K562 (cell line): ENCODE measurements at regions not wholly inside any gene's neighbourhood (a gene's known extent, or its start where the extent isn't known, plus 50 kb on each side); places are given as distances from the start of the nearest gene placed in this dataset.

Experiments
- ATAC-seq: fragments of 200-7000 bp; cut with Tn5 transposase; 3 replicates; pipeline ENCODE4 v1.9.1; 2020; ENCODE audit warnings: moderate library complexity
- BruUV-seq: library from RNA; stranded (reverse); fragments of 400-500 nt; replicated peaks from 2 replicates; lab custom pipeline; 2021; lab: Mats Ljungman, UMichigan
- CTCF ChIA-PET: fragments of 300-600 bp; formaldehyde crosslinking; extraction: SDS; loops from one replicate; lab custom pipeline; 2021; ENCODE audit warnings: low intra/inter-chr PET ratio; lab: Yijun Ruan, JAX
- POLR2A ChIA-PET: fragments of 300-600, 350-650 bp; sonication (Branson Sonifier 250); formaldehyde crosslinking; extraction: SDS; loops from one replicate; lab custom pipeline; 2021; ENCODE audit warnings: antibody characterized with exemption, inconsistent platforms; lab: Yijun Ruan, JAX
- DNase-seq, 4 experiments: peaks; one replicate each; pipeline versions ENCODE4 v3.0.0 to v3.0.0-alpha.2; 2011 to 2018; ENCODE audit warnings: low spot score in 3 of 4, mixed read lengths in 3 of 4; ENCODE audit errors: extremely low read depth in 1 of 4
- FAIRE-seq: peaks from 2 replicates; lab custom pipeline; 2011; peaks lifted over from hg19 to GRCh38; lab: Jason Lieb, UNC
- H2AFZ ChIP-seq: 2 replicates; pipeline ENCODE4 v1.6.0; 2011; ENCODE audit warnings: low read depth, low read length, control low read depth, inconsistent platforms
- H3K27ac ChIP-seq: fragments of 200-600 bp; 3 replicates; pipeline ENCODE4 v1.8.0; 2011; ENCODE audit warnings: low read depth, mild to moderate bottlenecking, control low read depth, inconsistent platforms, low read length, moderate library complexity, mixed read lengths; ENCODE audit errors: extremely low read depth
- H3K27me3 ChIP-seq, 2 experiments: fragments of 300-600 bp in 1 of 2; 2 replicates in 1 of 2; 3 replicates in 1 of 2; pipeline versions ENCODE4 v1.6.0 to v1.8.0; 2011; ENCODE audit warnings: inconsistent platforms in 2 of 2, low read length in 2 of 2, mild to moderate bottlenecking in 1 of 2, mixed read lengths in 1 of 2, moderate library complexity in 1 of 2; ENCODE audit not compliant: control insufficient read depth in 2 of 2, insufficient read depth in 2 of 2
- H3K36me3 ChIP-seq: fragments of 300-600 bp; 3 replicates; pipeline ENCODE4 v1.8.0; 2011; ENCODE audit warnings: mild to moderate bottlenecking, low read length, inconsistent platforms; ENCODE audit not compliant: control insufficient read depth, insufficient read depth
- H3K4me1 ChIP-seq, 2 experiments: fragments of 200-600 bp in 1 of 2; replicated peaks in 1 of 2; 2 replicates in 1 of 2; 3 replicates in 1 of 2; pipeline versions ENCODE4 v1.5.1 to v1.8.0; 2011; ENCODE audit warnings: inconsistent platforms in 2 of 2, low read length in 2 of 2, mild to moderate bottlenecking in 1 of 2, mixed read lengths in 1 of 2, moderate library complexity in 1 of 2; ENCODE audit not compliant: control insufficient read depth in 2 of 2, insufficient read depth in 2 of 2
- H3K4me2 ChIP-seq: 2 replicates; pipeline ENCODE4 v1.6.1; 2011; ENCODE audit warnings: low read length, control low read depth, inconsistent platforms, mixed read lengths; ENCODE audit not compliant: insufficient read depth
- H3K4me3 ChIP-seq: fragments of 200-600 bp; sonication (generic), shearing (Covaris generic); 2 replicates; pipeline ENCODE4 v1.5.1; 2016; ENCODE audit warnings: control low read depth, inconsistent platforms
- H3K79me2 ChIP-seq: fragments of 200-600 bp; 3 replicates; pipeline ENCODE4 v1.8.0; 2011; ENCODE audit warnings: low read length, inconsistent platforms; ENCODE audit not compliant: control insufficient read depth, insufficient read depth
- H3K9ac ChIP-seq, 2 experiments: 2 replicates each; pipeline versions ENCODE4 v1.6.0 to v1.6.1; 2011; ENCODE audit warnings: low read depth in 2 of 2, low read length in 2 of 2, control low read depth in 1 of 2, inconsistent platforms in 1 of 2, mild to moderate bottlenecking in 1 of 2, mixed read lengths in 1 of 2; ENCODE audit not compliant: insufficient read depth in 1 of 2
- H3K9me1 ChIP-seq: one replicate; pipeline ENCODE4 v1.6.0; 2011; ENCODE audit warnings: inconsistent platforms, mild to moderate bottlenecking, low read length, moderate library complexity; ENCODE audit not compliant: control insufficient read depth, insufficient read depth
- H3K9me3 ChIP-seq: replicated peaks from 2 replicates; pipeline ENCODE4 v1.5.1; 2011; ENCODE audit warnings: low read depth, low read length, inconsistent platforms; ENCODE audit not compliant: control insufficient read depth, insufficient read depth
- H4K20me1 ChIP-seq: replicated peaks from 2 replicates; pipeline ENCODE4 v1.6.1; 2011; ENCODE audit warnings: low read length, inconsistent platforms, mixed read lengths; ENCODE audit not compliant: control insufficient read depth, insufficient read depth
- ATF1 ChIP-seq, 2 experiments: fragments of 450-650 bp in 1 of 2; IDR thresholded peaks; 2 replicates each; pipeline ENCODE4 v1.6.1; 2016; ENCODE audit warnings: missing compliant biosample characterization in 1 of 2, missing genetic modification characterization in 1 of 2
- ATF4 ChIP-seq: fragments of 450-650 bp; formaldehyde crosslinking; IDR thresholded peaks from 2 replicates; pipeline ENCODE4 v1.4.0; 2022; ENCODE audit warnings: mild to moderate bottlenecking, moderate library complexity
- CHCHD3 ChIP-seq: fragments of 250-450 bp; sonication (Bioruptor Pico); IDR thresholded peaks from 2 replicates; pipeline ENCODE4 v2.1.2; 2022; ENCODE audit warnings: mild to moderate bottlenecking
- CHD2 ChIP-seq: IDR thresholded peaks from 2 replicates; pipeline ENCODE4 v1.6.1; 2011; ENCODE audit warnings: low read depth, low read length
- CTCFL ChIP-seq: IDR thresholded peaks from 2 replicates; pipeline ENCODE4 v1.6.1; 2011; ENCODE audit warnings: borderline replicate concordance, low read depth, mild to moderate bottlenecking, moderate library complexity, low read length; ENCODE audit not compliant: insufficient read depth, poor library complexity, severe bottlenecking
- DMBX1 ChIP-seq: fragments of 250-450 bp; sonication (Bioruptor Pico); IDR thresholded peaks from 2 replicates; pipeline ENCODE4 v1.8.0; 2022; ENCODE audit warnings: inconsistent platforms, mild to moderate bottlenecking, moderate library complexity, borderline replicate concordance
- E2F4 ChIP-seq: sonication (generic); formaldehyde crosslinking; IDR thresholded peaks from 2 replicates; pipeline ENCODE4 v1.8.0; 2022; ENCODE audit warnings: mild to moderate bottlenecking, low read depth, missing genetic modification reagents
- GTF2F1 ChIP-seq: IDR thresholded peaks from 2 replicates; pipeline ENCODE4 v1.6.1; 2011; ENCODE audit warnings: low read depth, low read length, improper control_type of control experiment
- HDAC3 ChIP-seq: fragments of 450-650 bp; IDR thresholded peaks from 2 replicates; pipeline ENCODE4 v1.6.1; 2018; ENCODE audit warnings: borderline replicate concordance, mild to moderate bottlenecking, moderate library complexity; ENCODE audit not compliant: partially characterized antibody
- HDAC6 ChIP-seq: IDR thresholded peaks from 2 replicates; pipeline ENCODE4 v1.6.1; 2012; ENCODE audit warnings: low read depth, mild to moderate bottlenecking, control low read depth, inconsistent platforms, low read length, moderate library complexity
- NFE2L1 ChIP-seq: fragments of 450-650 bp; IDR thresholded peaks from 2 replicates; pipeline ENCODE4 v1.6.1; 2016; ENCODE audit warnings: missing genetic modification characterization, low read depth, mild to moderate bottlenecking, missing compliant biosample characterization, moderate library complexity, borderline replicate concordance
- PHTF2 ChIP-seq: fragments of 250-450 bp; sonication (Bioruptor Pico); IDR thresholded peaks from 2 replicates; pipeline ENCODE4 v1.5.0; 2021; ENCODE audit warnings: mild to moderate bottlenecking
- SRF ChIP-seq, 2 experiments: fragments of 250-450, 450-650 bp in 1 of 2; sonication (Bioruptor Pico) in 1 of 2; sonication (generic) in 1 of 2; formaldehyde crosslinking; IDR thresholded peaks; 2 replicates each; pipeline versions ENCODE4 v1.5.0 to v1.5.1; 2020 to 2022; ENCODE audit warnings: mild to moderate bottlenecking in 1 of 2, missing genetic modification reagents in 1 of 2
- THRAP3 ChIP-seq: fragments of 450-650 bp; IDR thresholded peaks from 2 replicates; pipeline ENCODE4 v1.6.1; 2016; ENCODE audit warnings: mild to moderate bottlenecking, inconsistent platforms, borderline replicate concordance
- THRB ChIP-seq: fragments of 450-650 bp; formaldehyde crosslinking; conservative IDR thresholded peaks from 2 replicates; pipeline ENCODE4 v1.4.0; 2022; ENCODE audit warnings: mild to moderate bottlenecking, missing genetic modification characterization
- YBX1 ChIP-seq: fragments of 450-650 bp; IDR thresholded peaks from 2 replicates; pipeline ENCODE4 v1.7.1; 2016; ENCODE audit warnings: mild to moderate bottlenecking
- ZNF224 ChIP-seq: sonication (generic); formaldehyde crosslinking; IDR thresholded peaks from 2 replicates; pipeline ENCODE4 v1.8.0; 2022; ENCODE audit warnings: mild to moderate bottlenecking, missing genetic modification reagents
- ZNF274 ChIP-seq: IDR thresholded peaks from 2 replicates; pipeline ENCODE4 v1.6.1; 2011; ENCODE audit warnings: low read depth, mild to moderate bottlenecking, low read length, moderate library complexity, borderline replicate concordance
- ZNF436 ChIP-seq: fragments of 250-450, 450-650 bp; sonication (Bioruptor Pico); formaldehyde crosslinking; IDR thresholded peaks from 2 replicates; pipeline ENCODE4 v1.7.0; 2020; ENCODE audit warnings: mild to moderate bottlenecking
- WGBS: fragments of 100-300 bp; shearing (Covaris generic); methylation state at CpG from one replicate; pipeline ENCODE4 v1.1.6; 2016; ENCODE audit warnings: low coverage, mixed read lengths; ENCODE audit not compliant: insufficient coverage; ENCODE audit errors: missing lambda C conversion rate; 5-methylcytosine and 5-hydroxymethylcytosine counted together
- in situ Hi-C: fragments of 300-500 bp; cut with MboI; formaldehyde crosslinking; loops from 4 replicates; pipeline ENCODE4 v1.15.0; 2018; ENCODE audit warnings: inconsistent platforms, mixed read lengths
- intact Hi-C: fragments of 100-400 bp; cut with micrococcal nuclease; formaldehyde crosslinking; loops from 2 replicates; pipeline ENCODE4 v1.14.2; 2022

GRCh38 chr20:7262803-7263202 lies 495.3 kb downstream of the BMP2 start:
- WGBS: 0% methylated on average over 2 of the region's 2 CpGs
- TF ChIP-seq E2F4 (CRISPR knock-in tag): no peak
- no peak for TF ChIP-seq ATF4
- no peak for TF ChIP-seq THRB
- no peak for TF ChIP-seq ZNF274
- no peak for TF ChIP-seq SRF (CRISPR knock-in tag; IDR thresholded peaks at IDR 0.05)
- TF ChIP-seq PHTF2: no peak
- no peak for TF ChIP-seq DMBX1 (CRISPR knock-in tag)
- TF ChIP-seq THRAP3: no peak
- TF ChIP-seq NFE2L1 (tag): no peak
- TF ChIP-seq CTCFL: no peak
- TF ChIP-seq ATF1 (CRISPR knock-in tag; IDR thresholded peaks at IDR 0.05): no peak
- no peak for TF ChIP-seq ATF1 (tag; IDR thresholded peaks at IDR 0.05)
- no peak for TF ChIP-seq GTF2F1
- no peak for TF ChIP-seq CHCHD3 (CRISPR knock-in tag)
- no peak for TF ChIP-seq ZNF224
- no peak for TF ChIP-seq HDAC6
- TF ChIP-seq CHD2: no peak
- TF ChIP-seq HDAC3: no peak
- TF ChIP-seq ZNF436: no peak
- no peak for TF ChIP-seq YBX1
- ChIA-PET CTCF (no interaction called here), POLR2A (no interaction called here)
- DNase-seq (no peak), ATAC-seq (no peak), FAIRE-seq (no peak)
- no peaks in the 10 kb centered on the region for H3K27me3 ChIP-seq
- H3K9me1 ChIP-seq: no peaks in the 10 kb centered on the region
- intact Hi-C loops (no loop called here), in situ Hi-C loops (no loop called here)
- H3K4me2 ChIP-seq: no peak overlapping the region
- H3K36me3 ChIP-seq: no peaks in the 10 kb centered on the region
- no peak overlapping the region for H3K9ac ChIP-seq
- no peaks in the 10 kb centered on the region for H3K4me1 ChIP-seq
- no peak overlapping the region for H3K4me3 ChIP-seq
- H3K9me3 ChIP-seq: no peaks in the 10 kb centered on the region
- no peaks in the 10 kb centered on the region for H4K20me1 ChIP-seq
- no TSS peak for BruUV-seq
- H2AFZ ChIP-seq: no peak overlapping the region
- H3K79me2 ChIP-seq: no peaks in the 10 kb centered on the region
- H3K27ac ChIP-seq: no peak overlapping the region
